ENCODE measurements at regions not wholly inside any gene's neighbourhood (a gene's known extent, or its start where the extent isn't known, plus 50 kb on each side); places are given as distances from the start of the nearest gene placed in this dataset.

DNA sequence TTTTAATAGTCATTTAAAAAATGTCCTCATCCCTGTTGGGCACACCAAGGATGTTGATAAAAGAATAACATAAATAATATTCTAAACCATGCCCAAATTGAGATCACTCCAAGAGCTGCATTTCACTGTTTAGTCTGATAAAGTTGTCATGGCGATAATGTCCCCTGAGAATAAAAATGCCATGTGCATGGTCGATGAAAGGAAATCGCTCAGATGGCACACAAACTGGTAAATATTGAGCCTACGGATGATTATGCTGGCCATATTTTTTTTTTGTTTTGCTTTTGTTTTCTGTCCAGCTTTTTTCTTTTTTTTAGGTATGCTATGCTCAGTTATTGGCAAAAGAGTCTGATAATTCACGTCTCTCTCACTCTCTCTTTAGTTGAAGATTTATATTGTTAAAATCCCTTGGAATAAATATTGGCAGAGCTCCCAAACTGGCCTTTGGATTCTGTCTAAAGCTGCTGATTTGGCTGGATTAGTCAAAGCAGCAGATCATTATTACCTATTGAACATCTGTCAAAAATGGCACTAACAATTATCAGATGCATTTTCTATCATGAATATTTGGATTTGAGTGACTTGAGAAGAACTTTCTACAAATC lies 643.8 kb downstream of the SQOR start:
- TF ChIP-seq CTCF (IDR thresholded peaks at IDR 0.05), result no peak
- no peak for DNase-seq (ENCODE audit: low spot score)
- H3K4me3 ChIP-seq, result no peak overlapping the region
- H3K27ac ChIP-seq, result no peak overlapping the region

- no peak for DNase-seq (ENCODE audit: low spot score)
- Histone ChIP-seq H3K4me3 (no peak overlapping the region), H3K27ac (no peak overlapping the region)
- no peak for TF ChIP-seq CTCF (IDR thresholded peaks at IDR 0.05)
Observed at GRCh38 chr15:46280762-46281542, 646.1 kb downstream of the SQOR start.

GRCh38 chr15:46293550-46293949 lies 658.7 kb downstream of the SQOR start:
- no peak overlapping the region for H3K27ac ChIP-seq
- TF ChIP-seq CTCF (IDR thresholded peaks at IDR 0.05), result no peak
- no peak for DNase-seq (ENCODE audit: low spot score)
- H3K4me3 ChIP-seq, result no peak overlapping the region

- DNase-seq (ENCODE audit: low spot score), result no peak
- no peak for TF ChIP-seq CTCF (IDR thresholded peaks at IDR 0.05)
- H3K27ac ChIP-seq, result no peak overlapping the region
Observed at GRCh38 chr15:46296002-46296401, 661.2 kb downstream of the SQOR start.

DNA sequence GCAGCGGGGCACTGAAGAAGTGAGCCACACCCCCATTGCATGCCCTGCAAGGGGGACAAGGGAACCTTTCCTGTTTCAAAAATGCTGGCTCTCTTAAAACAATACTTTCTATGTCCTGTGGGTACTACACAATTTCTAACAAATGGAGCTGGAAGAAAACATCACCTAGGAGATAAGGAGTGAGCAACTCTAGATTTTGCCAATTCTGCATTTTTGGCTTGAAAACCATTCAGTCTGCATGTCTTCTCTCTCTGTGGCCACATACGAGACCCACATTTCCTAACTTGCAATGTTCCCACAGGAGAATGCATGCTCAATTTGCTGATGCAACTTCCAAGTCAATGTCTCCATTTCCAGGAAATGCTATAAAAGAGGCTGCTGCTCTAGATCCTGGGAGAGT lies 662.0 kb downstream of the SQOR start:
- Histone ChIP-seq H3K27ac (no peak overlapping the region), H3K4me3 (no peak overlapping the region)
- TF ChIP-seq CTCF (IDR thresholded peaks at IDR 0.05), result no peak
- DNase-seq (ENCODE audit: low spot score), result no peak

More at GRCh38 chr15:46296002-46296401, 661.2 kb downstream of the SQOR start:
- H3K4me3 ChIP-seq, result no peak overlapping the region

- no peak overlapping the region for H3K27ac ChIP-seq
- no peak overlapping the region for H3K4me3 ChIP-seq
- DNase-seq (ENCODE audit: low spot score), result no peak
- TF ChIP-seq CTCF (IDR thresholded peaks at IDR 0.05), result no peak
Observed at GRCh38 chr15:46297766-46298165, 662.9 kb downstream of the SQOR start.

DNA sequence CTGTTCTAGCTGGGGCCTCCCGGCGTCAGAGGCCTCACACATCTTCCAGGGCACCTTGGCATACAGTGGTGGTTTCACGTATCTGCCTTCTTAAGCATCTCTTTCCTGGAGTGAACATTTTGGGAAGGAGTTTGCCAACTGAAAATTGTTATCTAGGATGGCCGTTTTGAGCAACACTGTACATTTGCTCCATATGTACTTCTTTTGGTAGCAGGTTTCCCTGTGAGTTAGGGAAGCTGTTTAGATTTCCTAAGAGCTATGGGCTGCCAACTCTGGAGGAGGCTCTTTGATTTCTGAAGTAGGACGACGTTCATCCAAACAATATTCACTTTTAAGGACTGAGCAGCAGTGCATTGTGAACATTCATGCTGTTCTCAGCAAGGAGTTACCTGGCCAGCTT lies 665.9 kb downstream of the SQOR start:
- Histone ChIP-seq H3K27ac (no peak overlapping the region), H3K4me3 (no peak overlapping the region)
- TF ChIP-seq CTCF (IDR thresholded peaks at IDR 0.05), result no peak
- DNase-seq (ENCODE audit: low spot score), result no peak

Measured in coronary artery (tissue), 2 donors.